Erythroblast (primary cell): ENCODE measurements at regions not wholly inside any gene's neighbourhood (a gene's known extent, or its start where the extent isn't known, plus 50 kb on each side); places are given as distances from the start of the nearest gene placed in this dataset.

Source experiments
- GATA1 ChIP-seq: IDR thresholded peaks from 2 replicates; pipeline ENCODE4 v1.6.1; 2011; ENCODE audit warnings: low read depth, mild to moderate bottlenecking, control low read depth, low read length, moderate library complexity
- POLR2A ChIP-seq: IDR thresholded peaks from 2 replicates; pipeline ENCODE4 v1.6.1; 2011; ENCODE audit warnings: mild to moderate bottlenecking, low read length

DNA sequence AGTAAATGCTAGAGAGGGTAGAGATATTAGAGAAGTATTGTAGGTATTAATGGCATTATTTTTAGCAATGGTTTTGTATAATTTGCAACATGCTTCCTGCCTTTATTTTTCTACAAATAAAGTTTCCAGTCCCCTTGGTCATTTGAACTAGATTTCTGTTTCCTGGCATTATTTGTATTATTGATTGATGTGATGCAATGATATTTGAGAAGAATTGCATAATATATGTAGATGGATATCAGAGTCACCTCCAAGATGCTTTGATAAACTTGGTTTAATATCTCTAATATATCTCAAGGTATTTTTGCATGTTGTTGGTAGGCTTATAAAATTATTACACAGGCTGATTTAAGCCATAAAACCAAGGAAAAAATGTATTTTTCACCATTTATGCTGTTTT, 1054.5 kb downstream of the SLITRK1 start:
- TF ChIP-seq POLR2A (no peak), GATA1 (no peak)
